Liver (tissue), 8 donors: ENCODE measurements at regions not wholly inside any gene's neighbourhood (a gene's known extent, or its start where the extent isn't known, plus 50 kb on each side); places are given as distances from the start of the nearest gene placed in this dataset.

Experiments used
- DNase-seq: peaks from one replicate; pipeline ENCODE4 v3.0.0-alpha.2; 2017; ENCODE audit warnings: low spot score
- H3K27ac ChIP-seq, 2 donors: one replicate each; pipeline ENCODE4 v1.7.0; 2013; ENCODE audit warnings: inconsistent platforms in 2 of 2, low read length in 2 of 2, control low read depth in 1 of 2, low read depth in 1 of 2, mild to moderate bottlenecking in 1 of 2
- H3K27me3 ChIP-seq, 4 donors: one replicate each; pipeline versions ENCODE4 v1.6.1 to v1.7.0; 2013; ENCODE audit warnings: low read length in 3 of 4, inconsistent platforms in 1 of 4, mild to moderate bottlenecking in 1 of 4, moderate library complexity in 1 of 4; ENCODE audit not compliant: control insufficient read depth in 4 of 4, insufficient read depth in 4 of 4
- H3K36me3 ChIP-seq, 4 donors: one replicate each; pipeline versions ENCODE4 v1.6.1 to v1.7.0; 2013; ENCODE audit warnings: low read length in 3 of 4, mild to moderate bottlenecking in 3 of 4, low read depth in 1 of 4, moderate library complexity in 1 of 4; ENCODE audit not compliant: control insufficient read depth in 4 of 4, insufficient read depth in 3 of 4
- H3K4me1 ChIP-seq, 4 donors: one replicate each; pipeline versions ENCODE4 v1.6.1 to v1.7.0; 2013; ENCODE audit warnings: low read length in 3 of 4, mild to moderate bottlenecking in 3 of 4, moderate library complexity in 1 of 4; ENCODE audit not compliant: control insufficient read depth in 4 of 4, insufficient read depth in 4 of 4
- H3K4me3 ChIP-seq, 3 donors: one replicate each; pipeline versions ENCODE4 v1.6.1 to v1.7.0; 2013; ENCODE audit warnings: low read length in 3 of 3, control low read depth in 1 of 3, low read depth in 1 of 3, mild to moderate bottlenecking in 1 of 3
- H3K9ac ChIP-seq, 2 donors: one replicate each; pipeline ENCODE4 v1.7.0; 2013; ENCODE audit warnings: low read length in 2 of 2, mild to moderate bottlenecking in 2 of 2, moderate library complexity in 2 of 2, control low read depth in 1 of 2, low read depth in 1 of 2
- H3K9me3 ChIP-seq, 4 donors: one replicate each; pipeline versions ENCODE4 v1.6.1 to v1.7.0; 2013; ENCODE audit warnings: low read length in 3 of 4; ENCODE audit not compliant: control insufficient read depth in 4 of 4
- EGR1 ChIP-seq, 2 donors: IDR thresholded peaks; 2 replicates each; pipeline ENCODE4 v1.6.1; 2016 to 2018; ENCODE audit warnings: antibody characterized with exemption in 2 of 2, low read depth in 2 of 2
- FOXA2 ChIP-seq: IDR thresholded peaks from 2 replicates; pipeline ENCODE4 v1.6.1; 2016; ENCODE audit warnings: antibody characterized with exemption
- HNF4A ChIP-seq, 2 donors: conservative IDR thresholded peaks; 2 replicates each; pipeline ENCODE4 v1.6.1; 2016; ENCODE audit warnings: antibody characterized with exemption in 2 of 2, mild to moderate bottlenecking in 2 of 2
- HNF4G ChIP-seq: IDR thresholded peaks from 2 replicates; pipeline ENCODE4 v1.6.1; 2016; ENCODE audit warnings: antibody characterized with exemption
- JUND ChIP-seq, 2 donors: IDR thresholded peaks; 2 replicates each; pipeline ENCODE4 v1.6.1; 2016; ENCODE audit warnings: antibody characterized with exemption in 2 of 2
- NR2F2 ChIP-seq: IDR thresholded peaks from 2 replicates; pipeline ENCODE4 v1.6.1; 2016; ENCODE audit warnings: antibody characterized with exemption
- RAD21 ChIP-seq, 2 donors: IDR thresholded peaks; 2 replicates each; pipeline ENCODE4 v1.6.1; 2016; ENCODE audit warnings: antibody characterized with exemption in 2 of 2, mild to moderate bottlenecking in 2 of 2
- SP1 ChIP-seq: IDR thresholded peaks from 2 replicates; pipeline ENCODE4 v1.6.1; 2018; ENCODE audit warnings: antibody characterized with exemption, mild to moderate bottlenecking
- TAF1 ChIP-seq: conservative IDR thresholded peaks from 2 replicates; pipeline ENCODE4 v1.6.1; 2016; ENCODE audit warnings: antibody characterized with exemption, mild to moderate bottlenecking
- WGBS: extraction: QIAGEN DNeasy Blood & Tissue Kit; methylation state at CpG from one replicate; pipeline ENCODE4 v1.1.7; 2013; 5-methylcytosine and 5-hydroxymethylcytosine counted together
- TF ChIP-seq, protein P1 (sequence below): IDR thresholded peaks from 2 replicates; pipeline ENCODE4 v1.6.1; 2016; ENCODE audit warnings: antibody characterized with exemption
- TF ChIP-seq, protein P2 (sequence below): fragments of 150-350 bp; IDR thresholded peaks from 2 replicates; pipeline ENCODE4 v1.5.1; 2017; ENCODE audit warnings: improper control_type of control experiment, low read depth, low read length; ENCODE audit not compliant: missing input control
- TF ChIP-seq, protein P3 (sequence below): IDR thresholded peaks from 2 replicates; pipeline ENCODE4 v1.6.1; 2016; ENCODE audit warnings: antibody characterized with exemption
- TF ChIP-seq, protein P4 (sequence below): IDR thresholded peaks from 2 replicates; pipeline ENCODE4 v1.6.1; 2016; ENCODE audit warnings: antibody characterized with exemption, mild to moderate bottlenecking
- donor health status: healthy.
- donor health status: healthy.
- donor health status: healthy.
- donor health status: healthy.
- donor health status: healthy.

DNA sequence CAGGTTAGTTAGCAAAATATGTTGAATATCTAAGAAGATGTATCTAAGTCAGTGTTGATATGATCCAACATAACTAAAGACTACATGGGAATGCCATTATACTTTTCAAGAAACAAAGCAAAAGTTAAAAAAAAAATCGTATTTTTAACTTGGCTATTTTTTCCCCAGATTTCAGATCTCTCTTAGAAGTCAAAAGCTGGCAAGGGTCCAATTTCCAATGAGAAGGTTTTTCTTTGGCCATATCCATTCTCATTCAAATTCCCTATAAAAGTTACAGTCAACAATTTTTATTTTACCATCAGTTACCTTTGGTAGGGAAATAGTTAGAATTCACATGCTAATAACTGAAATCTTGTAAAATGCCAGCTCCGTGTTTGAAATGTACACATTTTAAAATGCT is 70.5 kb upstream of the FAT3 start (continued):
- no peak for TF ChIP-seq HNF4G

DNA sequence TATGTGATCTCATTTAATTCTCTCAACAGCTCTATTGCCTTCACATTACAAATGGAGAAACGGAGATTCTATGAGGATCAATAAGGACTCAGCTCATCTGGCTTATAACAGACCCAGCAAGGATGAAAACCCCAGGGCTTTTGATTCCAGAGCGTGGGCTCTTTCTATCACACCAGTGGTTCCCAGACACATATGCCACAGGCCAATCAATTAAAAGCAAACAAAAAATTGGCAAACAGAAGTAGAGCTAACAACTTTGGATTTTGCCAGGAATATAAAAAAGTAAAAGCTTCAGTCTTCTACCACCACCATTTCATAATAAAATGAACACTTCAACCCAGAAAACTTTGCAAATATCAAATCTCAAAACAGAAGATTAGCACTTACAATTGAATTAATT is 71.1 kb upstream of the FAT3 start:
- DNase-seq = no peak
- H3K9me3 ChIP-seq = no peaks in the 10 kb centered on the region
- no peak overlapping the region for H3K27ac ChIP-seq
- no peak for TF ChIP-seq RAD21 (IDR thresholded peaks at IDR 0.05)
- TF ChIP-seq, protein P1, sequence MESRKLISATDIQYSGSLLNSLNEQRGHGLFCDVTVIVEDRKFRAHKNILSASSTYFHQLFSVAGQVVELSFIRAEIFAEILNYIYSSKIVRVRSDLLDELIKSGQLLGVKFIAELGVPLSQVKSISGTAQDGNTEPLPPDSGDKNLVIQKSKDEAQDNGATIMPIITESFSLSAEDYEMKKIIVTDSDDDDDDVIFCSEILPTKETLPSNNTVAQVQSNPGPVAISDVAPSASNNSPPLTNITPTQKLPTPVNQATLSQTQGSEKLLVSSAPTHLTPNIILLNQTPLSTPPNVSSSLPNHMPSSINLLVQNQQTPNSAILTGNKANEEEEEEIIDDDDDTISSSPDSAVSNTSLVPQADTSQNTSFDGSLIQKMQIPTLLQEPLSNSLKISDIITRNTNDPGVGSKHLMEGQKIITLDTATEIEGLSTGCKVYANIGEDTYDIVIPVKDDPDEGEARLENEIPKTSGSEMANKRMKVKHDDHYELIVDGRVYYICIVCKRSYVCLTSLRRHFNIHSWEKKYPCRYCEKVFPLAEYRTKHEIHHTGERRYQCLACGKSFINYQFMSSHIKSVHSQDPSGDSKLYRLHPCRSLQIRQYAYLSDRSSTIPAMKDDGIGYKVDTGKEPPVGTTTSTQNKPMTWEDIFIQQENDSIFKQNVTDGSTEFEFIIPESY = no peak
- no peak overlapping the region for H3K9ac ChIP-seq
- WGBS = 46% methylated on average over 2 of the region's 2 CpGs
- H3K27me3 ChIP-seq = peaks cover 0 to 7% (median 2%) of the 10 kb centered on the region in 4 donors
- peaks cover 0 to 4% (median 0%) of the 10 kb centered on the region in 4 donors for H3K4me1 ChIP-seq
- no peak overlapping the region for H3K4me3 ChIP-seq
- H3K36me3 ChIP-seq = no peaks in the 10 kb centered on the region

DNA sequence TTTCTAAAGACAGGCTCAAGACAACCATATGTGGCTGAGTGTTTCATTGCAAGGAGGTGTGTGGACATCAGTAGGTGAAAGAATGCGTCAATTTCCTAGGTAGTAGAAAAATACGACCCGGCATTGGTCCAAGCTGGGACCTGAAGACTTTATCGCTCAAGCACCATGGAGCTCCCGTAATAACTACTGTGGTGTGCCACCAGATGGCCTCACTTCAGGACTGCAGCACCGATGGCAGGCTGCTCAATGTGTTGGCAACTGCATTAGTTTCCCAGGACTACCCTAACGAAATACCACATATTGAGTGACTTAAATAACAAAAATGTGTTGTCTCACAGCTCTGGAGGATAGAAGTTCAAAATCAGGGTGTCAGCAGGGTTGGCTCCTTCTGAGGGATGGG is 72.4 kb upstream of the FAT3 start:
- no peak for TF ChIP-seq SP1
- TF ChIP-seq RAD21 (IDR thresholded peaks at IDR 0.05) = peak in 1 of 2 donors; percentile 35
- TF ChIP-seq, protein P2, sequence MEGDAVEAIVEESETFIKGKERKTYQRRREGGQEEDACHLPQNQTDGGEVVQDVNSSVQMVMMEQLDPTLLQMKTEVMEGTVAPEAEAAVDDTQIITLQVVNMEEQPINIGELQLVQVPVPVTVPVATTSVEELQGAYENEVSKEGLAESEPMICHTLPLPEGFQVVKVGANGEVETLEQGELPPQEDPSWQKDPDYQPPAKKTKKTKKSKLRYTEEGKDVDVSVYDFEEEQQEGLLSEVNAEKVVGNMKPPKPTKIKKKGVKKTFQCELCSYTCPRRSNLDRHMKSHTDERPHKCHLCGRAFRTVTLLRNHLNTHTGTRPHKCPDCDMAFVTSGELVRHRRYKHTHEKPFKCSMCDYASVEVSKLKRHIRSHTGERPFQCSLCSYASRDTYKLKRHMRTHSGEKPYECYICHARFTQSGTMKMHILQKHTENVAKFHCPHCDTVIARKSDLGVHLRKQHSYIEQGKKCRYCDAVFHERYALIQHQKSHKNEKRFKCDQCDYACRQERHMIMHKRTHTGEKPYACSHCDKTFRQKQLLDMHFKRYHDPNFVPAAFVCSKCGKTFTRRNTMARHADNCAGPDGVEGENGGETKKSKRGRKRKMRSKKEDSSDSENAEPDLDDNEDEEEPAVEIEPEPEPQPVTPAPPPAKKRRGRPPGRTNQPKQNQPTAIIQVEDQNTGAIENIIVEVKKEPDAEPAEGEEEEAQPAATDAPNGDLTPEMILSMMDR = no peak
- H3K36me3 ChIP-seq = no peaks in the 10 kb centered on the region
- no peak overlapping the region for H3K4me3 ChIP-seq
- no peak overlapping the region for H3K9ac ChIP-seq
- WGBS = 76% methylated on average over 7 of the region's 7 CpGs
- DNase-seq = no peak
- H3K9me3 ChIP-seq = no peaks in the 10 kb centered on the region
- H3K27me3 ChIP-seq = peaks cover 0 to 7% (median 4%) of the 10 kb centered on the region in 4 donors
- H3K27ac ChIP-seq = no peak overlapping the region
- peaks cover 0 to 4% (median 0%) of the 10 kb centered on the region in 4 donors for H3K4me1 ChIP-seq

DNA sequence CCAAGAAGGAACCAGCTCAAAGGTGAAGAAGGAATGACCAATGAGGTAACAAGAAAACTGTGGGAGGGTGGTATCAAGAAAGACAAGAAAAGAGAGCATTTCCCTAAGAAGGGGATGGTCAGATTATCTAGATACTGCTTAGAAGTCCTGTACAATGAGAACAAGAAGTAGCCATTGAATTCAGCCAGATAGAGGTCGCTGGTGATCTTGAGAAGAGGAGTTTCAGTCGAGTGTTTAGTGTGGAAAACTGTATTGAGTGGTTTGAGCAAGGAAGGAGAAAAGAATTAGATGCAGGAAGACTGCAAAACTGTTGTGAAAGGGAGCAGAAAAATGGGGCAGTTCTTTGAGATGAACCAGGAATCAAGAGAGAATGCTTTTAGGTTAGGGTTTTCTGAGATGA is 74.6 kb upstream of the FAT3 start:
- H3K27ac ChIP-seq = no peak overlapping the region
- no peak overlapping the region for H3K4me3 ChIP-seq
- H3K36me3 ChIP-seq = no peaks in the 10 kb centered on the region
- TF ChIP-seq HNF4A (conservative IDR thresholded peaks at IDR 0.05) = no peak
- no peak for TF ChIP-seq RAD21 (IDR thresholded peaks at IDR 0.05)
- no peak for TF ChIP-seq EGR1 (IDR thresholded peaks at IDR 0.05; ENCODE audit: low read depth in 2 of 2)
- TF ChIP-seq NR2F2 = no peak
- TF ChIP-seq, protein P3, sequence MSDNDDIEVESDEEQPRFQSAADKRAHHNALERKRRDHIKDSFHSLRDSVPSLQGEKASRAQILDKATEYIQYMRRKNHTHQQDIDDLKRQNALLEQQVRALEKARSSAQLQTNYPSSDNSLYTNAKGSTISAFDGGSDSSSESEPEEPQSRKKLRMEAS = no peak
- no peak for TF ChIP-seq JUND (IDR thresholded peaks at IDR 0.05)
- TF ChIP-seq FOXA2 = no peak
- no peak for TF ChIP-seq TAF1
- TF ChIP-seq, protein P4, sequence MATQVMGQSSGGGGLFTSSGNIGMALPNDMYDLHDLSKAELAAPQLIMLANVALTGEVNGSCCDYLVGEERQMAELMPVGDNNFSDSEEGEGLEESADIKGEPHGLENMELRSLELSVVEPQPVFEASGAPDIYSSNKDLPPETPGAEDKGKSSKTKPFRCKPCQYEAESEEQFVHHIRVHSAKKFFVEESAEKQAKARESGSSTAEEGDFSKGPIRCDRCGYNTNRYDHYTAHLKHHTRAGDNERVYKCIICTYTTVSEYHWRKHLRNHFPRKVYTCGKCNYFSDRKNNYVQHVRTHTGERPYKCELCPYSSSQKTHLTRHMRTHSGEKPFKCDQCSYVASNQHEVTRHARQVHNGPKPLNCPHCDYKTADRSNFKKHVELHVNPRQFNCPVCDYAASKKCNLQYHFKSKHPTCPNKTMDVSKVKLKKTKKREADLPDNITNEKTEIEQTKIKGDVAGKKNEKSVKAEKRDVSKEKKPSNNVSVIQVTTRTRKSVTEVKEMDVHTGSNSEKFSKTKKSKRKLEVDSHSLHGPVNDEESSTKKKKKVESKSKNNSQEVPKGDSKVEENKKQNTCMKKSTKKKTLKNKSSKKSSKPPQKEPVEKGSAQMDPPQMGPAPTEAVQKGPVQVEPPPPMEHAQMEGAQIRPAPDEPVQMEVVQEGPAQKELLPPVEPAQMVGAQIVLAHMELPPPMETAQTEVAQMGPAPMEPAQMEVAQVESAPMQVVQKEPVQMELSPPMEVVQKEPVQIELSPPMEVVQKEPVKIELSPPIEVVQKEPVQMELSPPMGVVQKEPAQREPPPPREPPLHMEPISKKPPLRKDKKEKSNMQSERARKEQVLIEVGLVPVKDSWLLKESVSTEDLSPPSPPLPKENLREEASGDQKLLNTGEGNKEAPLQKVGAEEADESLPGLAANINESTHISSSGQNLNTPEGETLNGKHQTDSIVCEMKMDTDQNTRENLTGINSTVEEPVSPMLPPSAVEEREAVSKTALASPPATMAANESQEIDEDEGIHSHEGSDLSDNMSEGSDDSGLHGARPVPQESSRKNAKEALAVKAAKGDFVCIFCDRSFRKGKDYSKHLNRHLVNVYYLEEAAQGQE = no peak
- TF ChIP-seq, protein P1 = no peak
- 46% methylated on average over 2 of the region's 2 CpGs for WGBS
- no peaks in the 10 kb centered on the region for H3K9me3 ChIP-seq
- H3K27me3 ChIP-seq = peaks cover 0 to 13% (median 4%) of the 10 kb centered on the region in 4 donors
- DNase-seq = no peak
- H3K4me1 ChIP-seq = peaks cover 0 to 4% (median 0%) of the 10 kb centered on the region in 4 donors
- H3K9ac ChIP-seq = no peak overlapping the region
